Type B pancreatic cell (in vitro differentiated cells): ENCODE measurements at regions not wholly inside any gene's neighbourhood (a gene's known extent, or its start where the extent isn't known, plus 50 kb on each side); places are given as distances from the start of the nearest gene placed in this dataset.

ENCODE experiments used
- DNase-seq: peaks from one replicate; pipeline ENCODE4 v3.0.0; 2021; ENCODE audit warnings: mixed read lengths; ENCODE audit not compliant: unreplicated experiment; ENCODE audit errors: extremely low spot score
- H3K27ac Mint-ChIP-seq: 2 replicates; pipeline ENCODE4 v1.8.0; 2021; ENCODE audit warnings: mild to moderate bottlenecking, mixed read lengths
- H3K27me3 Mint-ChIP-seq: 2 replicates; pipeline ENCODE4 v1.8.0; 2021; ENCODE audit warnings: mixed read lengths
- H3K36me3 Mint-ChIP-seq: 2 replicates; pipeline ENCODE4 v1.8.0; 2021; ENCODE audit warnings: mixed read lengths
- H3K4me1 Mint-ChIP-seq: one replicate; pipeline ENCODE4 v1.8.0; 2021; ENCODE audit warnings: mixed read lengths; ENCODE audit not compliant: unreplicated experiment
- H3K4me3 Mint-ChIP-seq: 2 replicates; pipeline ENCODE4 v1.8.0; 2021; ENCODE audit warnings: mild to moderate bottlenecking, mixed read lengths
- H3K9me3 Mint-ChIP-seq: 2 replicates; pipeline ENCODE4 v1.8.0; 2021; ENCODE audit warnings: mixed read lengths
- TF ChIP-seq, protein P1 (sequence below): fragments of 200-600 bp; sonication (generic); conservative IDR thresholded peaks from 2 replicates; pipeline ENCODE4 v1.5.0; 2021; ENCODE audit warnings: antibody characterized with exemption, mild to moderate bottlenecking

DNA sequence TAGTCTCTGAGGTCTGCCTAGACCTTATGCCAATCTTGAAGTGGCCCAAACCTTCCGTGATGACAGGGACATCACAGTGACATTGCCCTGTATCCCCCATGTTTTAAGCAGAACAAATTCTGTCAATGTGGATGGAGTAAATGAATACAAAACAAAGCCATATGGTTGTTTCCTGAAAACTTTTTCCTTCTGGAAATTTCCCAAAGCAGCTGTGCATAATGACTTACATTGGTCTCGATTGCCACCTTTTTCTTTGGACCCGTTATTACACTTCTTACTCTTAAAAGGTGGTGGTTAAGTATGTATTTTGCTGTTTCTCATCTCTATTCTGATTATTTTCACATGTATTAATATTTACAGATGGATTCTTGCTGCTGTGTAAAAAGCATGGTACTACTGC, 411.2 kb upstream of the KLF6 start:
- H3K9me3 Mint-ChIP-seq = peaks cover 4% of the 10 kb centered on the region
- TF ChIP-seq, protein P1, sequence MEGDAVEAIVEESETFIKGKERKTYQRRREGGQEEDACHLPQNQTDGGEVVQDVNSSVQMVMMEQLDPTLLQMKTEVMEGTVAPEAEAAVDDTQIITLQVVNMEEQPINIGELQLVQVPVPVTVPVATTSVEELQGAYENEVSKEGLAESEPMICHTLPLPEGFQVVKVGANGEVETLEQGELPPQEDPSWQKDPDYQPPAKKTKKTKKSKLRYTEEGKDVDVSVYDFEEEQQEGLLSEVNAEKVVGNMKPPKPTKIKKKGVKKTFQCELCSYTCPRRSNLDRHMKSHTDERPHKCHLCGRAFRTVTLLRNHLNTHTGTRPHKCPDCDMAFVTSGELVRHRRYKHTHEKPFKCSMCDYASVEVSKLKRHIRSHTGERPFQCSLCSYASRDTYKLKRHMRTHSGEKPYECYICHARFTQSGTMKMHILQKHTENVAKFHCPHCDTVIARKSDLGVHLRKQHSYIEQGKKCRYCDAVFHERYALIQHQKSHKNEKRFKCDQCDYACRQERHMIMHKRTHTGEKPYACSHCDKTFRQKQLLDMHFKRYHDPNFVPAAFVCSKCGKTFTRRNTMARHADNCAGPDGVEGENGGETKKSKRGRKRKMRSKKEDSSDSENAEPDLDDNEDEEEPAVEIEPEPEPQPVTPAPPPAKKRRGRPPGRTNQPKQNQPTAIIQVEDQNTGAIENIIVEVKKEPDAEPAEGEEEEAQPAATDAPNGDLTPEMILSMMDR = no peak
- no peak overlapping the region for H3K4me3 Mint-ChIP-seq
- no peak overlapping the region for H3K27ac Mint-ChIP-seq
- no peaks in the 10 kb centered on the region for H3K36me3 Mint-ChIP-seq
- no peak for DNase-seq
- H3K27me3 Mint-ChIP-seq = no peaks in the 10 kb centered on the region
- H3K4me1 Mint-ChIP-seq = peaks cover 22% of the 10 kb centered on the region

DNA sequence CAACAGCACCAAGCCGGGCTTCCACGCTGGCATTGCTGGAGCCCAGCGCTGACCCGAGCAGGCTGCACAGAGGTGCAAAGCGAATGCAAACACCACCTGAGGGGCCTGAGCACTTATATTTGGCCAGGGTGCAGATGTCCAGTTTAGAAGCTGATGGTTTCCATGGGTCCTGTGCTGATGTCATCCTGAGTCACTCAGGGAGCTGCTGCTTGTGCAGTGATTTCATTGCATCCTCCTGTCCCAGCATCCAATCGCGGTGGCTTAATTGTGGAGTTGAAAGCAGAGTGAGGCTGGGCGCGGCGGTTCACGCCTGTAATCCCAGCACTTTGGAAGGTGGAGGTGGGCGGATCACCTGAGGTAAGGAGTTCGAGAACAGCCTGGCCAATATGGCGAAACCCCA, 410.2 kb upstream of the KLF6 start:
- H3K27ac Mint-ChIP-seq = no peak overlapping the region

DNA sequence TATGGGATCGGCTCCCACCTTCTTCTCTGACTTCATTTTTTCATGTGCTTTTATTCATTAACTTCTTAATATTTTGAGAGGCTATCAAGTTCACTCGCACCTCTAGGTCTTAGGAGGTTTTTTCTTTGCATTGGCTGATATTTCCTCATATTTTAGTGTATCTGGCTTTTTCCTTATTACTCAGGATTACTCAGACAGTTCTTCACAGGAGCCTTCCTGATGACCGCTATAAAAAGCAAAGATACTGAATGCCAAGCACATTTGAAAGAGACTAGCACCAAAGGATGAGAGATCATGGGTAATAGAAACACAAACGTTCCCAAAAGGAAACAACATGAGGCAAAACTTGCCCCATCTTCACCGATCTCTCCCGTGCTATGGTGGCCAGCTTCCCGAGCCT, 409.2 kb upstream of the KLF6 start:
- Mint-ChIP-seq H3K4me1 (peaks cover 22% of the 10 kb centered on the region), H3K27me3 (no peaks in the 10 kb centered on the region), H3K36me3 (no peaks in the 10 kb centered on the region), H3K4me3 (no peak overlapping the region), H3K9me3 (peaks cover 9% of the 10 kb centered on the region), H3K27ac (no peak overlapping the region)
- TF ChIP-seq, protein P1 = no peak
- DNase-seq = no peak

More for the DNA sequence above, 410.2 kb upstream of the KLF6 start:
- TF ChIP-seq, protein P1 = no peak
- H3K4me3 Mint-ChIP-seq = no peak overlapping the region
- H3K36me3 Mint-ChIP-seq = no peaks in the 10 kb centered on the region
- H3K4me1 Mint-ChIP-seq = peaks cover 22% of the 10 kb centered on the region
- DNase-seq = no peak
- H3K9me3 Mint-ChIP-seq = peaks cover 9% of the 10 kb centered on the region
- no peaks in the 10 kb centered on the region for H3K27me3 Mint-ChIP-seq

DNA sequence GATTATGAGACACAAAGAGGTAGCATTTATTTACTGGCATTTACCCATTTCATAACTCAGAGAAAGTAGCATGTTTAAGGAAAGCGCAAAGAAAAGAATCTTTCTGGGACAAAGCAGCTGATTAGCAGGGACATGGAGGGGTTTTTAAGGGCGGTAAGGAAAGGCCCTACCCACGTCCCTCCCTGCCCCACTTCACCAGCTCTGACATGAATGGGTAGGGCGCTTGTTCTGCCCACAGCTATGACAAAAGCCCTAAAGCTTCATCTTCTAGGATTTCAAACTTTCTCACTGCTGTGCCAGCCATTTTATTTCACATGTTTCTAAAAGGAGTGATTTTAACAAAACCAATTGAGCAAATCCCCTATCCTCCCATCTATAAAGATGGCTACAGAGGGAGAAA, 406.9 kb upstream of the KLF6 start:
- H3K9me3 Mint-ChIP-seq = peaks cover 9% of the 10 kb centered on the region
- H3K4me1 Mint-ChIP-seq = peaks cover 8% of the 10 kb centered on the region
- DNase-seq = no peak
- H3K4me3 Mint-ChIP-seq = no peak overlapping the region
- H3K27ac Mint-ChIP-seq = peak overlapping the region; percentile 82
- TF ChIP-seq, protein P1 = no peak
- H3K36me3 Mint-ChIP-seq = no peaks in the 10 kb centered on the region
- H3K27me3 Mint-ChIP-seq = no peaks in the 10 kb centered on the region

DNA sequence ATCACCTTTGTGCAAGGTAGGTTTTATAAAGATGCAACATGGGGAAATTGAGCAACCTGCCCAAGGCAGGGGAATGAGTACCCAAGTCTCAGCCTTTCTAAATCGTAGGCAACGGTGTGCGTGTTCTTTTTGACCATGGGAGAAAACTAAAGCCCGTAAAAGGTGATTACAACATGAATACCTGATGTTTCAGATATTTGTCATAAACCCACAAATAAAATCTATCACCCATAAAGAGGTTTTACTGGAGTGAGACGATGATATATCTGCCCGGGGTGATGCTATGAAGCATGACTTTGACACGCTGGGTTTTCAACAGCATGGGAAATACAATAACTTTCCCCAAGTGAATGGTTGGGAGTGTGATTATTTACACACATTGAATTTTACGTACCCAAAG, 406.3 kb upstream of the KLF6 start:
- Mint-ChIP-seq H3K4me3 (no peak overlapping the region), H3K27me3 (peaks cover 3% of the 10 kb centered on the region), H3K4me1 (peaks cover 4% of the 10 kb centered on the region), H3K27ac (peak overlapping the region; percentile 82), H3K36me3 (no peaks in the 10 kb centered on the region), H3K9me3 (peaks cover 9% of the 10 kb centered on the region)
- TF ChIP-seq, protein P1 = no peak
- DNase-seq = no peak

DNA sequence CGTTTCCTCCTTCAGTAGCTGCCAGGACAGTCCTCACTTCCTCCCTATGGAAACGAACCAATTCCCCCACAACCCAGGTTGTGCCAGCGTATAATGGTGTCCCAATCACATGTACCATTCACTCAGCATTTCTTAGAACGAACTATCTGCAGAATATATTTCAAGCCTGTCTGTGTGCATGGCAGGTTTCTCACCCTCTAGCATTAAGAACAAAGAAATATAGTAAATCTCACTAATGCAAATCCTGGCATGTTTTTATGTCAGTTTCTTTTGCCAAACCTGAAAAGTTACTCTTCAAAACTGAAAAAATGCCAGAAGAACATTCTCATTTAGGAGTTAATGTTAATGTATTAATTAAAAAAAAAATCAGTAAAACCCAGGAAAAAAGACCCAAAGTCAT, 405.9 kb upstream of the KLF6 start:
- DNase-seq = no peak
- peaks cover 3% of the 10 kb centered on the region for H3K27me3 Mint-ChIP-seq
- H3K4me1 Mint-ChIP-seq = peaks cover 4% of the 10 kb centered on the region
- peak overlapping the region; percentile 29 for H3K27ac Mint-ChIP-seq
- no peaks in the 10 kb centered on the region for H3K36me3 Mint-ChIP-seq
- peak overlapping the region; percentile 60 for H3K4me3 Mint-ChIP-seq
- peaks cover 12% of the 10 kb centered on the region for H3K9me3 Mint-ChIP-seq
- TF ChIP-seq, protein P1 = no peak
